PC-9 (cell line): ENCODE measurements at regions not wholly inside any gene's neighbourhood (a gene's known extent, or its start where the extent isn't known, plus 50 kb on each side); places are given as distances from the start of the nearest gene placed in this dataset.

Source experiments
- BruUV-seq: library from RNA; stranded (reverse); fragments of 400-500 nt; replicated peaks from 2 replicates; lab custom pipeline; 2021; lab: Mats Ljungman, UMichigan
- CTCF ChIA-PET: fragments of 300-600 bp; sonication (Branson Sonifier 250); formaldehyde crosslinking; loops from one replicate; lab custom pipeline; 2022; ENCODE audit warnings: antibody characterized with exemption; lab: Charles Lee
- POLR2A ChIA-PET: fragments of 300-600 bp; sonication (Branson Sonifier 250); formaldehyde crosslinking; loops from one replicate; lab custom pipeline; 2022; ENCODE audit warnings: antibody characterized with exemption; ENCODE audit not compliant: unreplicated experiment; lab: Charles Lee
- DNase-seq, 2 experiments: peaks; one replicate each; pipeline versions ENCODE4 v3.0.0 to v3.0.0-alpha.2; 2015 to 2022; ENCODE audit warnings: mixed read lengths in 1 of 2
- H2AFZ ChIP-seq: fragments of 200-600 bp; sonication (generic); 2 replicates; pipeline ENCODE4 v1.8.1; 2017; ENCODE audit warnings: antibody characterized with exemption
- H3F3A ChIP-seq: fragments of 200-600 bp; sonication (generic); 2 replicates; pipeline ENCODE4 v1.8.1; 2017; ENCODE audit warnings: antibody characterized with exemption, mild to moderate bottlenecking, low read depth; ENCODE audit not compliant: insufficient read depth
- H3K27ac ChIP-seq: fragments of 200-600 bp; sonication (generic); 2 replicates; pipeline ENCODE4 v1.6.1; 2016; ENCODE audit warnings: mixed run types
- H3K27me3 ChIP-seq: fragments of 200-600 bp; sonication (generic); 2 replicates; pipeline ENCODE4 v1.6.1; 2016; ENCODE audit warnings: low read depth, mixed run types; ENCODE audit not compliant: insufficient read depth
- H3K36me3 ChIP-seq: fragments of 200-600 bp; sonication (generic); 2 replicates; pipeline ENCODE4 v1.6.1; 2016; ENCODE audit warnings: low read depth, mixed run types
- H3K4me1 ChIP-seq: fragments of 200-600 bp; sonication (generic); replicated peaks from 2 replicates; pipeline ENCODE4 v1.6.1; 2016; ENCODE audit warnings: mixed run types; ENCODE audit not compliant: insufficient read depth
- H3K4me2 ChIP-seq: fragments of 200-600 bp; sonication (generic); 2 replicates; pipeline ENCODE4 v1.6.1; 2017; ENCODE audit warnings: mixed run types
- H3K4me3 ChIP-seq: fragments of 200-600 bp; sonication (generic); 2 replicates; pipeline ENCODE4 v1.6.1; 2016; ENCODE audit warnings: mixed run types
- H3K79me2 ChIP-seq: fragments of 200-600 bp; sonication (generic); 2 replicates; pipeline ENCODE4 v1.6.1; 2017; ENCODE audit warnings: low read depth, mixed run types
- H3K9me2 ChIP-seq: fragments of 200-600 bp; sonication (generic); 2 replicates; pipeline ENCODE4 v1.8.1; 2017; ENCODE audit warnings: mild to moderate bottlenecking; ENCODE audit not compliant: insufficient read depth
- H3K9me3 ChIP-seq: fragments of 200-600 bp; sonication (generic); 2 replicates; pipeline ENCODE4 v1.8.1; 2016; ENCODE audit warnings: low read depth; ENCODE audit not compliant: insufficient read depth
- H4K20me1 ChIP-seq: fragments of 200-600 bp; sonication (generic); 2 replicates; pipeline ENCODE4 v1.8.1; 2017; ENCODE audit not compliant: insufficient read depth
- CTCF ChIP-seq: fragments of 200-600 bp; sonication (generic); conservative IDR thresholded peaks from 2 replicates; pipeline ENCODE4 v1.6.1; 2017; ENCODE audit warnings: mixed run types, antibody characterized with exemption, mild to moderate bottlenecking, moderate library complexity
- EZH2 ChIP-seq: fragments of 200-600 bp; sonication (generic); IDR thresholded peaks from 2 replicates; pipeline ENCODE4 v1.8.0; 2017; ENCODE audit warnings: antibody characterized with exemption, low read depth
- intact Hi-C: fragments of 100-400 bp; cut with micrococcal nuclease; formaldehyde crosslinking; loops from one replicate; pipeline ENCODE4 v1.10.0; 2022; ENCODE audit not compliant: unreplicated experiment

GRCh38 chr5:51156222-51156621 is 227.0 kb upstream of the ISL1 start:
- H3K79me2 ChIP-seq, result no peaks in the 10 kb centered on the region
- CTCF ChIA-PET, result no interaction called here
- no TSS peak for BruUV-seq
- no peaks in the 10 kb centered on the region for H3K4me1 ChIP-seq
- no peak overlapping the region for H2AFZ ChIP-seq
- no peaks in the 10 kb centered on the region for H3K36me3 ChIP-seq
- H3K9me3 ChIP-seq, result no peaks in the 10 kb centered on the region
- H3K27ac ChIP-seq, result no peak overlapping the region
- H3F3A ChIP-seq, result no peaks in the 10 kb centered on the region
- no peaks in the 10 kb centered on the region for H3K27me3 ChIP-seq
- POLR2A ChIA-PET, result no interaction called here
- H3K4me3 ChIP-seq, result no peak overlapping the region
- no peaks in the 10 kb centered on the region for H3K9me2 ChIP-seq
- TF ChIP-seq EZH2 (no peak), CTCF (no peak)
- no peaks in the 10 kb centered on the region for H4K20me1 ChIP-seq
- DNase-seq, result no peak
- intact Hi-C loops, result no loop called here
- no peak overlapping the region for H3K4me2 ChIP-seq

GRCh38 chr5:51156838-51157237 is 226.4 kb upstream of the ISL1 start:
- H3K27me3 ChIP-seq, result no peaks in the 10 kb centered on the region
- TF ChIP-seq CTCF (no peak), EZH2 (no peak)
- no peak overlapping the region for H3K27ac ChIP-seq
- H3F3A ChIP-seq, result no peaks in the 10 kb centered on the region
- no peaks in the 10 kb centered on the region for H3K9me2 ChIP-seq
- no peak overlapping the region for H3K4me3 ChIP-seq
- no peaks in the 10 kb centered on the region for H3K36me3 ChIP-seq
- BruUV-seq, result no TSS peak
- H3K4me2 ChIP-seq, result no peak overlapping the region
- no peaks in the 10 kb centered on the region for H3K9me3 ChIP-seq
- ChIA-PET CTCF (no interaction called here), POLR2A (no interaction called here)
- no peaks in the 10 kb centered on the region for H3K4me1 ChIP-seq
- no peaks in the 10 kb centered on the region for H4K20me1 ChIP-seq
- no peak overlapping the region for H2AFZ ChIP-seq
- no peaks in the 10 kb centered on the region for H3K79me2 ChIP-seq
- no peak for DNase-seq
- intact Hi-C loops, result no loop called here

GRCh38 chr5:51159164-51159563 is 224.1 kb upstream of the ISL1 start:
- H3F3A ChIP-seq, result no peaks in the 10 kb centered on the region
- no peaks in the 10 kb centered on the region for H3K79me2 ChIP-seq
- H3K4me1 ChIP-seq, result no peaks in the 10 kb centered on the region
- H3K9me2 ChIP-seq, result no peaks in the 10 kb centered on the region
- BruUV-seq, result no TSS peak
- intact Hi-C loops, result no loop called here
- CTCF ChIA-PET, result no interaction called here
- H2AFZ ChIP-seq, result no peak overlapping the region
- H3K27ac ChIP-seq, result no peak overlapping the region
- H3K4me2 ChIP-seq, result no peak overlapping the region
- H3K9me3 ChIP-seq, result 0 out of 2 replicates have a peak, but pooled peaks cover 2% of the 10 kb centered on the region
- TF ChIP-seq CTCF (no peak), EZH2 (no peak)
- no peak overlapping the region for H3K4me3 ChIP-seq
- DNase-seq, result no peak
- H3K36me3 ChIP-seq, result no peaks in the 10 kb centered on the region
- no peaks in the 10 kb centered on the region for H3K27me3 ChIP-seq
- H4K20me1 ChIP-seq, result no peaks in the 10 kb centered on the region
- POLR2A ChIA-PET, result no interaction called here
